ENCODE measurements at regions not wholly inside any gene's neighbourhood (a gene's known extent, or its start where the extent isn't known, plus 50 kb on each side); places are given as distances from the start of the nearest gene placed in this dataset.
"Not testable (repeated sequence)": the region's sequence is repeated elsewhere in the genome, so short reads cannot be mapped to it uniquely, and the experiment has no call there.

- DNase-seq: no peak
These were observed 308.9 kb upstream of the KCND2 start for GRCh38 chr7:119964065-119964464.

- no peak for DNase-seq
These were observed 308.0 kb upstream of the KCND2 start for GRCh38 chr7:119964788-119965542.

GRCh38 chr7:119967221-119967620, 305.8 kb upstream of the KCND2 start:
- DNase-seq: no peak

GRCh38 chr7:119968411-119968810, 304.6 kb upstream of the KCND2 start:
- not testable (repeated sequence) for DNase-seq

- DNase-seq: no peak
These were observed 303.9 kb upstream of the KCND2 start for GRCh38 chr7:119969054-119969453.

GRCh38 chr7:119969763-119970162, 303.2 kb upstream of the KCND2 start:
- DNase-seq: no peak

- DNase-seq: no peak
These were observed 298.0 kb upstream of the KCND2 start for GRCh38 chr7:119974972-119975371.

- DNase-seq: no peak
These were observed 290.1 kb upstream of the KCND2 start for GRCh38 chr7:119982884-119983283.

GRCh38 chr7:119983468-119983867, 289.5 kb upstream of the KCND2 start:
- DNase-seq: no peak

GRCh38 chr7:119984247-119984646, 288.7 kb upstream of the KCND2 start:
- no peak for DNase-seq

- DNase-seq: no peak
These were observed 284.6 kb upstream of the KCND2 start for GRCh38 chr7:119988401-119988800.

GRCh38 chr7:119994928-119995327, 278.0 kb upstream of the KCND2 start:
- DNase-seq: no peak

GRCh38 chr7:119996634-119997033, 276.3 kb upstream of the KCND2 start:
- DNase-seq: no peak

GRCh38 chr7:119999738-120000475, 273.1 kb upstream of the KCND2 start:
- no peak for DNase-seq

GRCh38 chr7:120005720-120006119, 267.3 kb upstream of the KCND2 start:
- DNase-seq: no peak

GRCh38 chr7:120014301-120014700, 258.7 kb upstream of the KCND2 start:
- DNase-seq: not testable (repeated sequence)

GRCh38 chr7:120014925-120015465, 258.0 kb upstream of the KCND2 start:
- DNase-seq: no peak

GRCh38 chr7:120021085-120021484, 251.9 kb upstream of the KCND2 start:
- no peak for DNase-seq

GRCh38 chr7:120023494-120024167, 249.3 kb upstream of the KCND2 start:
- no peak for DNase-seq

- no peak for DNase-seq
These were observed 244.3 kb upstream of the KCND2 start for GRCh38 chr7:120028636-120029035.

GRCh38 chr7:120030876-120031275, 242.1 kb upstream of the KCND2 start:
- no peak for DNase-seq

- DNase-seq: no peak
These were observed 239.9 kb upstream of the KCND2 start for GRCh38 chr7:120033114-120033513.

- DNase-seq: no peak
These were observed 233.8 kb upstream of the KCND2 start for GRCh38 chr7:120039138-120039537.
